Mesenchymal stem cell (in vitro differentiated cells and primary cell): ENCODE measurements at regions not wholly inside any gene's neighbourhood (a gene's known extent, or its start where the extent isn't known, plus 50 kb on each side); places are given as distances from the start of the nearest gene placed in this dataset.

Experiments
- DNase-seq: peaks from one replicate; pipeline ENCODE4 v3.0.0-alpha.2; 2013
- H2AFZ ChIP-seq: one replicate; pipeline ENCODE4 v1.6.1; 2013; ENCODE audit warnings: low read depth, mild to moderate bottlenecking, control low read depth, inconsistent platforms, low read length, moderate library complexity
- H2AK5ac ChIP-seq: 2 replicates; pipeline ENCODE4 v1.6.1; 2013; ENCODE audit warnings: low read length, moderate library complexity, mild to moderate bottlenecking, inconsistent platforms; ENCODE audit not compliant: severe bottlenecking
- H2BK120ac ChIP-seq: one replicate; pipeline ENCODE4 v1.6.1; 2013; ENCODE audit warnings: low read depth, mild to moderate bottlenecking, inconsistent platforms, low read length, moderate library complexity
- H2BK12ac ChIP-seq, 2 experiments: one replicate each; pipeline ENCODE4 v1.6.1; 2013; ENCODE audit warnings: inconsistent platforms in 2 of 2, low read length in 2 of 2, mild to moderate bottlenecking in 2 of 2, moderate library complexity in 2 of 2, control low read depth in 1 of 2
- H2BK15ac ChIP-seq: one replicate; pipeline ENCODE4 v1.6.1; 2013; ENCODE audit warnings: mild to moderate bottlenecking, low read depth, inconsistent platforms; ENCODE audit not compliant: poor library complexity, severe bottlenecking
- H2BK5ac ChIP-seq: 2 replicates; pipeline ENCODE4 v1.6.1; 2013; ENCODE audit warnings: low read depth, mild to moderate bottlenecking, low read length, control low read depth, inconsistent platforms; ENCODE audit not compliant: poor library complexity, severe bottlenecking
- H3K14ac ChIP-seq, 2 experiments: one replicate each; pipeline ENCODE4 v1.6.1; 2013; ENCODE audit warnings: inconsistent platforms in 2 of 2, low read length in 2 of 2, control low read depth in 1 of 2, mild to moderate bottlenecking in 1 of 2, moderate library complexity in 1 of 2
- H3K18ac ChIP-seq, 2 experiments: one replicate each; pipeline ENCODE4 v1.6.1; 2013; ENCODE audit warnings: inconsistent platforms in 2 of 2, low read length in 2 of 2, control low read depth in 1 of 2, low read depth in 1 of 2, mild to moderate bottlenecking in 1 of 2
- H3K23ac ChIP-seq, 2 experiments: one replicate each; pipeline ENCODE4 v1.6.1; 2013; ENCODE audit warnings: inconsistent platforms in 2 of 2, low read length in 2 of 2, mild to moderate bottlenecking in 2 of 2, moderate library complexity in 2 of 2, control low read depth in 1 of 2
- H3K27ac ChIP-seq: 2 replicates; pipeline ENCODE4 v1.5.1; 2013; ENCODE audit warnings: mild to moderate bottlenecking, moderate library complexity, low read length, control low read depth, inconsistent platforms; ENCODE audit not compliant: poor library complexity, severe bottlenecking
- H3K27me3 ChIP-seq, 2 experiments: 2 replicates each; pipeline versions ENCODE4 v1.6.1 to v1.7.0; 2013; ENCODE audit warnings: low read length in 2 of 2, mild to moderate bottlenecking in 2 of 2, moderate library complexity in 2 of 2, control low read depth in 1 of 2, inconsistent platforms in 1 of 2; ENCODE audit not compliant: control insufficient read depth in 1 of 2, insufficient read depth in 1 of 2
- H3K36me3 ChIP-seq, 2 experiments: 2 replicates each; pipeline versions ENCODE4 v1.6.1 to v1.7.0; 2013; ENCODE audit warnings: low read length in 2 of 2, control low read depth in 1 of 2, inconsistent platforms in 1 of 2, low read depth in 1 of 2, mild to moderate bottlenecking in 1 of 2; ENCODE audit not compliant: insufficient read depth in 2 of 2, control insufficient read depth in 1 of 2
- H3K4ac ChIP-seq, 2 experiments: one replicate each; pipeline ENCODE4 v1.6.1; 2013; ENCODE audit warnings: inconsistent platforms in 2 of 2, low read length in 2 of 2, mild to moderate bottlenecking in 2 of 2, moderate library complexity in 2 of 2, control low read depth in 1 of 2, low read depth in 1 of 2
- H3K4me1 ChIP-seq: 2 replicates; pipeline ENCODE4 v1.6.1; 2013; ENCODE audit warnings: low read depth, low read length, control low read depth; ENCODE audit not compliant: control insufficient read depth, insufficient read depth
- H3K4me2 ChIP-seq: 2 replicates; pipeline ENCODE4 v1.6.1; 2013; ENCODE audit warnings: low read length, mild to moderate bottlenecking, inconsistent platforms; ENCODE audit not compliant: poor library complexity, severe bottlenecking
- H3K4me3 ChIP-seq, 2 experiments: 2 replicates each; pipeline versions ENCODE4 v1.5.1 to v1.7.0; 2013; ENCODE audit warnings: low read length in 2 of 2, mild to moderate bottlenecking in 2 of 2, control low read depth in 1 of 2, low read depth in 1 of 2; ENCODE audit not compliant: insufficient read depth in 1 of 2
- H3K79me1 ChIP-seq: replicated peaks from 2 replicates; pipeline ENCODE4 v1.6.1; 2013; ENCODE audit warnings: mild to moderate bottlenecking, control low read depth, low read length, inconsistent platforms; ENCODE audit not compliant: poor library complexity, severe bottlenecking
- H3K9ac ChIP-seq: 2 replicates; pipeline ENCODE4 v1.7.0; 2013; ENCODE audit warnings: mild to moderate bottlenecking, low read length, moderate library complexity
- H3K9me3 ChIP-seq: 2 replicates; pipeline ENCODE4 v1.7.0; 2013; ENCODE audit warnings: mild to moderate bottlenecking, low read length; ENCODE audit not compliant: control insufficient read depth
- H4K8ac ChIP-seq: one replicate; pipeline ENCODE4 v1.6.1; 2013; ENCODE audit warnings: inconsistent platforms, mild to moderate bottlenecking, low read length, moderate library complexity
- H4K91ac ChIP-seq: one replicate; pipeline ENCODE4 v1.6.1; 2013; ENCODE audit warnings: mild to moderate bottlenecking, low read length, inconsistent platforms
- WGBS: methylation state at CpG from one replicate; pipeline ENCODE4 v1.1.7; 2013; ENCODE audit warnings: mixed read lengths; 5-methylcytosine and 5-hydroxymethylcytosine counted together

DNA sequence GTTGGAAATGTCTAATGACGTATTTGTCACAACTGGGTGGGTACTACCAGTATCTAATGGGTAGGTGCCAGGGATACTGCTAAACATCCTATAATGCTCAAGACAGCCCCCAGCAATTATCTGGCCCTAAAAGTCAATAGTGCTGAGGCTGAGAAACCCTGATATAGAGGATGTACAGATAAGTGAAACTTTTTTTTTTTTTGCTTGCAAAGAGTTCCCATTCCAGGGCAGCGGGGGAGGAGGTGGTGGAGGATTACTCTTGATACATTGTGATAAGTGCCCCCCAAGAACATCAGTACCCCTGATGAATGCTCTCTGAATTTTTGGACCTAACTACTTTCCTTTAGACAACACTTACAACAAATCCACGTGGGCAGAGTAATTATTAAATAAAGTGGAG lies 329.7 kb upstream of the SPRED2 start:
- Histone ChIP-seq H3K4me3 (no peak overlapping the region), H3K23ac (no peak overlapping the region), H3K36me3 (no peaks in the 10 kb centered on the region), H3K4me2 (no peak overlapping the region), H3K4me1 (no peaks in the 10 kb centered on the region), H2BK5ac (no peak overlapping the region), H3K14ac (no peak overlapping the region), H3K79me1 (no peaks in the 10 kb centered on the region), H3K9ac (no peak overlapping the region), H2AK5ac (no peak overlapping the region), H2BK15ac (no peak overlapping the region), H3K9me3 (peaks cover 5% of the 10 kb centered on the region), H3K27me3 (peaks cover 0 to 9% of the 10 kb centered on the region in 2 experiments), H4K8ac (no peak overlapping the region), H2AFZ (no peak overlapping the region), H4K91ac (no peak overlapping the region), H2BK12ac (no peak overlapping the region), H3K18ac (no peak overlapping the region), H3K27ac (no peak overlapping the region), H3K4ac (no peak overlapping the region), H2BK120ac (no peak overlapping the region)
- no peak for DNase-seq
- 44% methylated on average over 2 of the region's 3 CpGs for WGBS

DNA sequence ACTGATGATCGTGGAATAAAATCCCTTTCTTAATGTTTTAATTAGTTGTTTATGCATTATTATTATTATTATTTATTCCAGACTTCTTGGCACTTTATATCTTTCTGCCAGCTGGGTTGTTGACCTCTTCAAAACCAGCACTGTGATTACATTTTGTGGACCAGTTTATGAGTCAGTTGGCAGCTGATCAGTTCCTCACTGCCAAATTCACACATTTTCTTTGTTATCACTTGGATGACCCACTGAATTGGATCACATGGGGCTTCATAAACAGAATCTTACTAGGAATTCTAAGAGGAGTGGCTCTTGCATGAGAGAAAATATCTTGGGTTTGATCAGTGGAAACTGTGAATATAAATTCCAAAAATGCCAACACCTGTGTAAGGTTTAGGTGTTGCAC lies 321.8 kb upstream of the SPRED2 start:
- H2BK120ac ChIP-seq = no peak overlapping the region
- no peaks in the 10 kb centered on the region for H3K27me3 ChIP-seq
- no peak overlapping the region for H3K4ac ChIP-seq
- no peak overlapping the region for H4K91ac ChIP-seq
- no peak overlapping the region for H3K9ac ChIP-seq
- no peak overlapping the region for H2AK5ac ChIP-seq
- H2AFZ ChIP-seq = no peak overlapping the region
- no peak overlapping the region for H4K8ac ChIP-seq
- H3K23ac ChIP-seq = no peak overlapping the region
- H3K4me1 ChIP-seq = no peaks in the 10 kb centered on the region
- no peak overlapping the region for H3K14ac ChIP-seq
- H3K4me3 ChIP-seq = no peak overlapping the region
- no peak overlapping the region for H3K4me2 ChIP-seq
- no peak overlapping the region for H3K18ac ChIP-seq
- peaks cover 9% of the 10 kb centered on the region for H3K9me3 ChIP-seq
- H2BK15ac ChIP-seq = no peak overlapping the region
- no peak overlapping the region for H3K27ac ChIP-seq
- no CpG with 5 or more reads among the region's 1 CpG for WGBS
- DNase-seq = no peak
- H2BK12ac ChIP-seq = no peak overlapping the region
- no peaks in the 10 kb centered on the region for H3K36me3 ChIP-seq
- no peaks in the 10 kb centered on the region for H3K79me1 ChIP-seq
- no peak overlapping the region for H2BK5ac ChIP-seq

DNA sequence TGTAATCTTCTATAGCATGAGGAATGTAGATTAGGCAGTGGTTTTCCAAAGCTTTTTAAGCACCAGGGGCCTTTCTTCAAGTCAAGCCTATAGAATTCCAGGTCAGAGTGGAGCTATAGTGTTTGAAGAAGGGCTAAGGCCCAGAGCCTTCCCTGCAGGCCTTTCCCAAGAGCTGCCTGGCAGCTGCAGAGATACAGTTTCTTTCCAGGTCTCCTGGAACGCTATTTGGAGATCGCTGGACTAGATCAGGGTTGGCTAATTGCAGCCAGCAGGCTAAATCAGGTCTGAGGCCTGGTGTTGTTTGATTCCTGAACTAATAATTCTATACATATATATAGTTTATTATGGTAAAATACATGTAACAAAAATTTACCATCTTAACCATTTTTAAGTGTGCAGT lies 319.0 kb upstream of the SPRED2 start:
- Histone ChIP-seq H3K14ac (no peak overlapping the region), H2BK120ac (no peak overlapping the region), H3K18ac (no peak overlapping the region), H3K4ac (no peak overlapping the region), H3K9me3 (no peaks in the 10 kb centered on the region), H3K4me3 (no peak overlapping the region), H3K23ac (no peak overlapping the region), H3K4me1 (peaks cover 5% of the 10 kb centered on the region), H3K36me3 (no peaks in the 10 kb centered on the region), H2AFZ (no peak overlapping the region), H3K79me1 (no peaks in the 10 kb centered on the region), H2BK12ac (no peak overlapping the region), H2BK15ac (no peak overlapping the region), H3K9ac (no peak overlapping the region), H2BK5ac (no peak overlapping the region), H3K27ac (no peak overlapping the region), H2AK5ac (no peak overlapping the region), H4K91ac (no peak overlapping the region), H4K8ac (no peak overlapping the region), H3K27me3 (no peaks in the 10 kb centered on the region), H3K4me2 (no peak overlapping the region)
- 100% methylated on average over 1 of the region's 2 CpGs for WGBS
- DNase-seq = no peak

DNA sequence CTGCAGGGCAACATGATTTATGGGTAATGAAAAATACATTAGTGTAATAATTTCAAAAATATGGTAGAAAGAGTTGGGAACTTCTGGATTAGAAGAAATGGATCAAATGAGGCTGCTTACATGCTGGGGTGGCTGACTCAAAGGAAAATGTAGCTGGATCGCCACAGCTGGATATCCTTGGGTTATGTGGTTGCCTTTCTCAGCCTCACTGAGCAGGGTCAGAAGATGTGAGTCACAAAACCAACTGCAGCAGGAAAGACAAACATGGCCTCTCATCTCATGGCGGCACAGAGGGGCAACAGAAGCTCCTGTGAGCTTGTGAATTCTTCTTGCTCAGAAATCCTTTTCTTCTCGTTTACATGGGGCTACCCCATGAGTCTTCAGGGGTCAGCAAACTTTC lies 317.1 kb upstream of the SPRED2 start:
- Histone ChIP-seq H3K9ac (no peak overlapping the region), H4K8ac (no peak overlapping the region), H3K23ac (no peak overlapping the region), H3K9me3 (no peaks in the 10 kb centered on the region), H2BK5ac (no peak overlapping the region), H3K18ac (no peak overlapping the region), H4K91ac (no peak overlapping the region), H2BK120ac (no peak overlapping the region), H3K4me1 (peaks cover 5% of the 10 kb centered on the region), H2AK5ac (no peak overlapping the region), H3K27ac (peak overlapping the region; percentile 60), H3K14ac (no peak overlapping the region), H2BK12ac (no peak overlapping the region), H3K27me3 (no peaks in the 10 kb centered on the region), H3K4me2 (no peak overlapping the region), H3K79me1 (no peaks in the 10 kb centered on the region), H2BK15ac (no peak overlapping the region), H2AFZ (no peak overlapping the region), H3K4ac (no peak overlapping the region), H3K36me3 (no peaks in the 10 kb centered on the region), H3K4me3 (no peak overlapping the region)
- peak; percentile 16 for DNase-seq
- 63% methylated on average over 2 of the region's 3 CpGs for WGBS
